Lower lobe of right lung (tissue), 2 donors: ENCODE measurements at regions not wholly inside any gene's neighbourhood (a gene's known extent, or its start where the extent isn't known, plus 50 kb on each side); places are given as distances from the start of the nearest gene placed in this dataset.
A peak's percentile ranks its signal among the peaks of the same experiment; 100 is the strongest.
"Not testable (repeated sequence)": the region's sequence is repeated elsewhere in the genome, so short reads cannot be mapped to it uniquely, and the experiment has no call there.

ENCODE experiments used
- ATAC-seq, 2 donors: fragments of 200-7000 bp; cut with Tn5 transposase; one replicate each; pipeline ENCODE4 v1.9.1; 2020 to 2022; ENCODE audit warnings: mild to moderate bottlenecking in 2 of 2, moderate library complexity in 2 of 2
- DNase-seq: peaks from one replicate; pipeline ENCODE4 v3.0.0-alpha.2; 2020
- H3K27ac ChIP-seq: fragments of 200-600 bp; one replicate; pipeline ENCODE4 v1.8.0; 2022
- H3K27me3 ChIP-seq: fragments of 200-600 bp; one replicate; pipeline ENCODE4 v1.8.0; 2022; ENCODE audit warnings: low read depth
- H3K36me3 ChIP-seq: fragments of 200-600 bp; one replicate; pipeline ENCODE4 v1.8.0; 2022; ENCODE audit warnings: mild to moderate bottlenecking
- H3K4me1 ChIP-seq: fragments of 200-600 bp; one replicate; pipeline ENCODE4 v1.8.0; 2022
- H3K4me3 ChIP-seq: fragments of 200-600 bp; one replicate; pipeline ENCODE4 v1.8.0; 2022; ENCODE audit warnings: mild to moderate bottlenecking
- H3K9me3 ChIP-seq: fragments of 200-600 bp; one replicate; pipeline ENCODE4 v1.8.0; 2022
- intact Hi-C: fragments of 100-400 bp; cut with DNase I; formaldehyde crosslinking; loops from one replicate; pipeline ENCODE4 v1.11.0; 2022
- TF ChIP-seq, protein P1 (sequence below): fragments of 200-600 bp; IDR thresholded peaks from one replicate; pipeline ENCODE4 v1.8.0; 2022; ENCODE audit warnings: antibody characterized with exemption, mild to moderate bottlenecking
- donor health status: DM: no; HTN: yes; CAD: no; lungs with severe emphysema.

DNA sequence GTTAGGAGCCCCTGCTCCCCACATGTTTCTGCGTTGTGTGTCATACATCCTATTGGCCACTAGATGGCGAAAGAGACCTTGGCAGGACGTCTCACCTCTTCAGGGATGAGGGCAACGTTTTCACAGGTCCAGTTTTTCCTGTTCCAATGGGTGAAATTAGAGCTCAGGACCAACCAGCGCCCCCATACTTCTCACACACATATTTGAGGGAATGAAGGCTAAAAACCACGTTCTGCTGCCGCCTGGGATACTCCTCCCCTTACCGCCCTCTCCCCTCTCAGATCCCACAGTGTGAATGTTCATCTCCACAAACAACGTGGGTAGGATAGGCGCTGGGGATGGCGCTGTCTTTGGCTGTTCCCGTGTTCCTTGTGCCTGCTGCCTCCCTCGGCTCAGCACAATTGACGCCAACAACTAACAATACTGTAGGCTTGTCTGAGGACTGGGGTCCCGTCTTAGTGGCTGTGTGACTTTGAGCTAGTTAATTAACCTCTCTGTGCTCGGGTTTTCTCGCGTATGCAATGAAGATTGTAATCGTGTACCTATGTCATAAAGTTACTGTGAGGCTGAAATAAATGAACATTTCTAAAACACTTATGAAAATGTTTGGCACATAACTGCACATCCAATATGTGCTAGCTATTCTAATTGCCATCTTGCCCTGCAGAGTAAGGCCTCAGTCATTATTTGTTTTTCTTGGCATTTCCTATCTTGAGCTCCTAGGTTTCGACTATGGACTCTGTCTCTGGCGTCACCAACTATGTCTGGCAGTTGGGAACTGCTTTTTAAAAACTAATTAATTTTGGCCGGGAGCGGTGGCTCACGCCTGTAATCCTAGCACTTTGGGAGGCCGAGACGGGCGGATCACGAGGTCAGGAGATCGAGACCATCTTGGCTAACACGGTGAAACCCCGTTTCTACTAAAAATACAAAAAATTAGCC lies 181.3 kb upstream of the STK26 start:
- H3K9me3 ChIP-seq: no peaks in the 10 kb centered on the region
- ATAC-seq (peak; percentile 76 to 90), DNase-seq (no peak)
- no peak overlapping the region for H3K4me3 ChIP-seq
- H3K4me1 ChIP-seq: no peaks in the 10 kb centered on the region
- no peak overlapping the region for H3K27ac ChIP-seq
- no peaks in the 10 kb centered on the region for H3K27me3 ChIP-seq
- H3K36me3 ChIP-seq: no peaks in the 10 kb centered on the region
- intact Hi-C loops: no loop called here
- TF ChIP-seq, protein P1, sequence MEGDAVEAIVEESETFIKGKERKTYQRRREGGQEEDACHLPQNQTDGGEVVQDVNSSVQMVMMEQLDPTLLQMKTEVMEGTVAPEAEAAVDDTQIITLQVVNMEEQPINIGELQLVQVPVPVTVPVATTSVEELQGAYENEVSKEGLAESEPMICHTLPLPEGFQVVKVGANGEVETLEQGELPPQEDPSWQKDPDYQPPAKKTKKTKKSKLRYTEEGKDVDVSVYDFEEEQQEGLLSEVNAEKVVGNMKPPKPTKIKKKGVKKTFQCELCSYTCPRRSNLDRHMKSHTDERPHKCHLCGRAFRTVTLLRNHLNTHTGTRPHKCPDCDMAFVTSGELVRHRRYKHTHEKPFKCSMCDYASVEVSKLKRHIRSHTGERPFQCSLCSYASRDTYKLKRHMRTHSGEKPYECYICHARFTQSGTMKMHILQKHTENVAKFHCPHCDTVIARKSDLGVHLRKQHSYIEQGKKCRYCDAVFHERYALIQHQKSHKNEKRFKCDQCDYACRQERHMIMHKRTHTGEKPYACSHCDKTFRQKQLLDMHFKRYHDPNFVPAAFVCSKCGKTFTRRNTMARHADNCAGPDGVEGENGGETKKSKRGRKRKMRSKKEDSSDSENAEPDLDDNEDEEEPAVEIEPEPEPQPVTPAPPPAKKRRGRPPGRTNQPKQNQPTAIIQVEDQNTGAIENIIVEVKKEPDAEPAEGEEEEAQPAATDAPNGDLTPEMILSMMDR: peak; percentile 73

DNA sequence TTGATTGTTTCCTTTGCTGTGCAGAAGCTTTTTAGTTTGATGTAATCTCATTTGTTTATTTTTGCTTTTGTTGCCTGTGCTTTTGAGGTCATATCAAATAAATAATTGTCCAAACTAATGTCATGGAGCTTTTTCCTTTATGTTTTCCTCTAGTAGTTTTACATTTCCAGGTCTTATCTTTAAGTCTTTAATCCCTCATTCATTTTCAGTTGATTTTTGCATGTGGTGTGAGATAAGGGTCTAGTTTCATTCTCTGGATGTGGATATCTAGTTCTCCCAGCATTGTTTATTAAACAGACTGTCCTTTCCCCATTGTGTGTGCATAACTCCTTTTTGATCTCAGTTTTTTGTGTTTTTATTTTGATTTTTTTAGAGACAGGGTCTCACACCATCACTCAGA lies 179.1 kb upstream of the STK26 start:
- no peaks in the 10 kb centered on the region for H3K27me3 ChIP-seq
- no peaks in the 10 kb centered on the region for H3K36me3 ChIP-seq
- no peak overlapping the region for H3K27ac ChIP-seq
- H3K9me3 ChIP-seq: no peaks in the 10 kb centered on the region
- DNase-seq: no peak
- ATAC-seq: no peak
- H3K4me3 ChIP-seq: no peak overlapping the region
- H3K4me1 ChIP-seq: no peaks in the 10 kb centered on the region
- TF ChIP-seq, protein P1: no peak
- intact Hi-C loops: no loop called here

DNA sequence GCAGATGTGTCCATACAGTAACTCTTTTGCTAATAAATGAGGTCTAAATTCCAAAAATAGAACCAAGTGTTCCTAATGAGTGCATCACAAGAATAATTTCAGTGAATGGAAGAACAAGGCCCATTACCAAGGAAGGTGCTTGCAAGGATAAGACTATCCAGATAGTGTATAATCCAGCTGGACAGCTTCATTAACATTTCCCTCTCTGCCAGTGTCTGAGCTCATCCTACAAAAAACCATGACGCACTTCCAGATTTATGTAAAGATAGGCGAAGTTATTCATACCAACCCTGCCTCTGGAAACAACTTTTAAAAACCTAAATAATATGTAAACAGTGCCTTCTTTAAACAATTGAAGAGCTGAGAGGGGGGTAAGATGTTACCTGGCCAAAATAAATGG lies 177.9 kb upstream of the STK26 start:
- ATAC-seq (no peak), DNase-seq (no peak)
- intact Hi-C loops: no loop called here
- no peak overlapping the region for H3K27ac ChIP-seq
- no peaks in the 10 kb centered on the region for H3K36me3 ChIP-seq
- no peaks in the 10 kb centered on the region for H3K27me3 ChIP-seq
- no peaks in the 10 kb centered on the region for H3K4me1 ChIP-seq
- TF ChIP-seq, protein P1: no peak
- no peak overlapping the region for H3K4me3 ChIP-seq
- no peaks in the 10 kb centered on the region for H3K9me3 ChIP-seq

GRCh38 chrX:131845771-131846170 lies 177.3 kb upstream of the STK26 start:
- H3K27me3 ChIP-seq: no peaks in the 10 kb centered on the region
- DNase-seq: no peak
- intact Hi-C loops: no loop called here
- H3K27ac ChIP-seq: no peak overlapping the region
- no peak overlapping the region for H3K4me3 ChIP-seq
- ATAC-seq: no peak
- TF ChIP-seq, protein P1: no peak
- H3K9me3 ChIP-seq: no peaks in the 10 kb centered on the region
- no peaks in the 10 kb centered on the region for H3K4me1 ChIP-seq
- no peaks in the 10 kb centered on the region for H3K36me3 ChIP-seq

- H3K27ac ChIP-seq, intact Hi-C loops, H3K27me3 ChIP-seq, H3K36me3 ChIP-seq, H3K4me3 ChIP-seq, ATAC-seq, DNase-seq, H3K4me1 ChIP-seq, H3K9me3 ChIP-seq: not testable (repeated sequence)
These were observed 172.1 kb upstream of the STK26 start for GRCh38 chrX:131850964-131851363.

- H3K27ac ChIP-seq: no peak overlapping the region
- no peak overlapping the region for H3K4me3 ChIP-seq
- no peak for DNase-seq
- no peaks in the 10 kb centered on the region for H3K27me3 ChIP-seq
- no peaks in the 10 kb centered on the region for H3K9me3 ChIP-seq
- no peaks in the 10 kb centered on the region for H3K4me1 ChIP-seq
- no peaks in the 10 kb centered on the region for H3K36me3 ChIP-seq
- ATAC-seq: no peak
- TF ChIP-seq, protein P1: no peak
- intact Hi-C loops: no loop called here
These were observed 169.7 kb upstream of the STK26 start for GRCh38 chrX:131853440-131853839.
